NB4 (cell line): ENCODE measurements at regions not wholly inside any gene's neighbourhood (a gene's known extent, or its start where the extent isn't known, plus 50 kb on each side); places are given as distances from the start of the nearest gene placed in this dataset.

Experiments used
- POLR2A ChIP-seq: IDR thresholded peaks from 2 replicates; pipeline ENCODE4 v1.6.1; 2011; ENCODE audit warnings: mild to moderate bottlenecking; ENCODE audit not compliant: insufficient read length; ENCODE audit errors: extremely low read depth
- TF ChIP-seq, protein P1 (sequence below): IDR thresholded peaks from one replicate; pipeline ENCODE4 v1.5.1; 2012; ENCODE audit warnings: low read depth, low read length

- TF ChIP-seq, protein P1, sequence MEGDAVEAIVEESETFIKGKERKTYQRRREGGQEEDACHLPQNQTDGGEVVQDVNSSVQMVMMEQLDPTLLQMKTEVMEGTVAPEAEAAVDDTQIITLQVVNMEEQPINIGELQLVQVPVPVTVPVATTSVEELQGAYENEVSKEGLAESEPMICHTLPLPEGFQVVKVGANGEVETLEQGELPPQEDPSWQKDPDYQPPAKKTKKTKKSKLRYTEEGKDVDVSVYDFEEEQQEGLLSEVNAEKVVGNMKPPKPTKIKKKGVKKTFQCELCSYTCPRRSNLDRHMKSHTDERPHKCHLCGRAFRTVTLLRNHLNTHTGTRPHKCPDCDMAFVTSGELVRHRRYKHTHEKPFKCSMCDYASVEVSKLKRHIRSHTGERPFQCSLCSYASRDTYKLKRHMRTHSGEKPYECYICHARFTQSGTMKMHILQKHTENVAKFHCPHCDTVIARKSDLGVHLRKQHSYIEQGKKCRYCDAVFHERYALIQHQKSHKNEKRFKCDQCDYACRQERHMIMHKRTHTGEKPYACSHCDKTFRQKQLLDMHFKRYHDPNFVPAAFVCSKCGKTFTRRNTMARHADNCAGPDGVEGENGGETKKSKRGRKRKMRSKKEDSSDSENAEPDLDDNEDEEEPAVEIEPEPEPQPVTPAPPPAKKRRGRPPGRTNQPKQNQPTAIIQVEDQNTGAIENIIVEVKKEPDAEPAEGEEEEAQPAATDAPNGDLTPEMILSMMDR: no peak
- TF ChIP-seq POLR2A: no peak
These were observed 418.6 kb downstream of the TOX3 start for GRCh38 chr16:52128361-52128760.
